ENCODE measurements at regions not wholly inside any gene's neighbourhood (a gene's known extent, or its start where the extent isn't known, plus 50 kb on each side); places are given as distances from the start of the nearest gene placed in this dataset.

DNA sequence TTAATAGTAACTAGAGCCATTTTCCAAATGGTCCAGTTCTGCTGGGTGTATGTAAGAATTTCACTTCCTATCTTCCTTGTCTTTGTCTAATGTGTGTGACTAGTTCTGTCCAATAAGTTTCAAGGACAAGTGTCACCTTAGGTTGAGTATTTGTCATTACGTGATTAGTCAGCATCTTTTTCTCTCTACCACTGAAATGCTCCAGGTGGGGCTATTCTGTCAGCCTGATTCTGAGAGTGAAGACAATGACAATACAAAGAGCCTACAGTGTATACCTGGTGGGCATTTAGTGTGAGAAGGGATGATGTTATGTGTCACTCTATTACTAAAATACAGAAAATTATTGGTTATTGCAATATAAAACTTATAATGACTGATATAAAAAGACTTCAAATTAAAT lies 876.3 kb downstream of the C4orf33 start:
- H3K4me1 ChIP-seq (ENCODE audit: control insufficient read depth, insufficient read depth, low read length) = no peaks in the 10 kb centered on the region
- no peak overlapping the region for H3K4me2 ChIP-seq (ENCODE audit: control insufficient read depth, insufficient read depth)
- no peak overlapping the region for H3K9ac ChIP-seq (ENCODE audit: control insufficient read depth, insufficient read depth, low read length)
- H3K9me3 ChIP-seq (replicated peaks; ENCODE audit: control insufficient read depth, insufficient read depth, low read length) = no peaks in the 10 kb centered on the region
- CTCF ChIA-PET = interaction anchor here (1.0 to 1.2 kb wide), 3 partner anchors 12 to 335 kb away, joined by 3 to 6 read pairs (median 3); no protein-coding TSS in a partner anchor
- BruUV-seq (replicated peaks) = no TSS peak
- no peaks in the 10 kb centered on the region for H3K27me3 ChIP-seq (replicated peaks in 1 of 2; ENCODE audit: control insufficient read depth in 2 of 2, insufficient read depth in 2 of 2, low read length in 1 of 2)
- ATAC-seq (peak; percentile 66), FAIRE-seq (no peak), DNase-seq (ENCODE audit: low read depth, low spot score) (no peak)
- 100% methylated on average over 1 of the region's 1 CpG for WGBS (ENCODE audit: insufficient coverage, insufficient replicate concordance, low lambda C conversion rate, missing lambda C conversion rate)
- no peaks in the 10 kb centered on the region for H4K20me1 ChIP-seq (ENCODE audit: control insufficient read depth, insufficient read depth)
- no peak overlapping the region for H3K27ac ChIP-seq (ENCODE audit: control insufficient read depth, insufficient read depth)
- no peaks in the 10 kb centered on the region for H3K36me3 ChIP-seq (ENCODE audit: control insufficient read depth in 2 of 2, insufficient read depth in 2 of 2, low read length in 1 of 2)
- RAD21 ChIA-PET (ENCODE audit: unreplicated experiment) = interaction anchor here (1.0 kb wide), 1 partner anchor 9 kb away, joined by 3 read pairs; no protein-coding TSS in a partner anchor
- intact Hi-C loops (cut with micrococcal nuclease; ENCODE audit: unreplicated experiment) (no loop called here), in situ Hi-C loops (cut with MboI) (no loop called here)
- SMC1A ChIA-PET (ENCODE audit: uncharacterized antibody, unreplicated experiment) = interaction anchor here (1.1 kb wide), 1 partner anchor 33 kb away, joined by 3 read pairs; no protein-coding TSS in a partner anchor
- POLR2A ChIA-PET = no interaction called here
- H3K79me2 ChIP-seq (ENCODE audit: control insufficient read depth, insufficient read depth, low read length) = no peaks in the 10 kb centered on the region
- H2AFZ ChIP-seq (ENCODE audit: control insufficient read depth, low read depth, low read length) = no peak overlapping the region
- no peak overlapping the region for H3K4me3 ChIP-seq
- TF ChIP-seq, protein P1, sequence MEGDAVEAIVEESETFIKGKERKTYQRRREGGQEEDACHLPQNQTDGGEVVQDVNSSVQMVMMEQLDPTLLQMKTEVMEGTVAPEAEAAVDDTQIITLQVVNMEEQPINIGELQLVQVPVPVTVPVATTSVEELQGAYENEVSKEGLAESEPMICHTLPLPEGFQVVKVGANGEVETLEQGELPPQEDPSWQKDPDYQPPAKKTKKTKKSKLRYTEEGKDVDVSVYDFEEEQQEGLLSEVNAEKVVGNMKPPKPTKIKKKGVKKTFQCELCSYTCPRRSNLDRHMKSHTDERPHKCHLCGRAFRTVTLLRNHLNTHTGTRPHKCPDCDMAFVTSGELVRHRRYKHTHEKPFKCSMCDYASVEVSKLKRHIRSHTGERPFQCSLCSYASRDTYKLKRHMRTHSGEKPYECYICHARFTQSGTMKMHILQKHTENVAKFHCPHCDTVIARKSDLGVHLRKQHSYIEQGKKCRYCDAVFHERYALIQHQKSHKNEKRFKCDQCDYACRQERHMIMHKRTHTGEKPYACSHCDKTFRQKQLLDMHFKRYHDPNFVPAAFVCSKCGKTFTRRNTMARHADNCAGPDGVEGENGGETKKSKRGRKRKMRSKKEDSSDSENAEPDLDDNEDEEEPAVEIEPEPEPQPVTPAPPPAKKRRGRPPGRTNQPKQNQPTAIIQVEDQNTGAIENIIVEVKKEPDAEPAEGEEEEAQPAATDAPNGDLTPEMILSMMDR (IDR thresholded peaks at IDR 0.05 in 2 of 3, conservative IDR thresholded peaks at IDR 0.05 in 1 of 3; ENCODE audit: control insufficient read depth in 2 of 3, extremely low read depth in 1 of 3, insufficient read depth in 1 of 3, low read depth in 3 of 3, low read length in 3 of 3) = peak in 1 of 3 experiments; percentile 36; a peak in 1 of 6 replicates
- TF ChIP-seq, protein P2, sequence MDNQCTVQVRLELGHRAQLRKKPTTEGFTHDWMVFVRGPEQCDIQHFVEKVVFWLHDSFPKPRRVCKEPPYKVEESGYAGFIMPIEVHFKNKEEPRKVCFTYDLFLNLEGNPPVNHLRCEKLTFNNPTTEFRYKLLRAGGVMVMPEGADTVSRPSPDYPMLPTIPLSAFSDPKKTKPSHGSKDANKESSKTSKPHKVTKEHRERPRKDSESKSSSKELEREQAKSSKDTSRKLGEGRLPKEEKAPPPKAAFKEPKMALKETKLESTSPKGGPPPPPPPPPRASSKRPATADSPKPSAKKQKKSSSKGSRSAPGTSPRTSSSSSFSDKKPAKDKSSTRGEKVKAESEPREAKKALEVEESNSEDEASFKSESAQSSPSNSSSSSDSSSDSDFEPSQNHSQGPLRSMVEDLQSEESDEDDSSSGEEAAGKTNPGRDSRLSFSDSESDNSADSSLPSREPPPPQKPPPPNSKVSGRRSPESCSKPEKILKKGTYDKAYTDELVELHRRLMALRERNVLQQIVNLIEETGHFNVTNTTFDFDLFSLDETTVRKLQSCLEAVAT (IDR thresholded peaks at IDR 0.05) = no peak
- TF ChIP-seq RAD21 (IDR thresholded peaks at IDR 0.05; ENCODE audit: insufficient read depth, low read depth, low read length) = 0 out of 2 replicates have a peak, but pooled peaks have one; percentile 8
- TF ChIP-seq MTA2 (IDR thresholded peaks at IDR 0.05; ENCODE audit: low read depth) = no peak

Measured in GM12878 (cell line).